Prostate gland (tissue), 2 donors: ENCODE measurements at regions not wholly inside any gene's neighbourhood (a gene's known extent, or its start where the extent isn't known, plus 50 kb on each side); places are given as distances from the start of the nearest gene placed in this dataset.

Experiments
- DNase-seq: peaks from one replicate; pipeline ENCODE4 v3.0.0-alpha.2; 2019; ENCODE audit warnings: low spot score
- H3K27ac ChIP-seq, 2 donors: fragments of 200-600 bp; sonication (generic); 2 replicates each; pipeline ENCODE4 v1.5.1; 2017 to 2019
- H3K27me3 ChIP-seq: fragments of 200-600 bp; sonication (generic); replicated peaks from 2 replicates; pipeline ENCODE4 v1.5.1; 2019; ENCODE audit not compliant: insufficient read depth
- H3K36me3 ChIP-seq, 2 donors: fragments of 200-600 bp; sonication (generic); 1 replicate in 1 of 2; 2 replicates in 1 of 2; pipeline versions ENCODE4 v1.5.1 to v1.8.1; 2017 to 2019
- H3K4me1 ChIP-seq: fragments of 200-600 bp; sonication (generic); replicated peaks from 2 replicates; pipeline ENCODE4 v1.5.1; 2019
- H3K4me3 ChIP-seq, 2 donors: fragments of 200-600 bp; sonication (generic); 2 replicates each; pipeline ENCODE4 v1.5.1; 2017 to 2019
- H3K9me3 ChIP-seq: fragments of 200-600 bp; sonication (generic); 2 replicates; pipeline ENCODE4 v1.5.1; 2017
- CTCF ChIP-seq, 4 experiments: fragments of 200-600 bp in 2 of 4; fragments of 450-650 bp in 2 of 4; sonication (generic) in 2 of 4; IDR thresholded peaks; 1 replicate in 3 of 4; 2 replicates in 1 of 4; pipeline ENCODE4 v1.5.1; 2016 to 2019; ENCODE audit warnings: antibody characterized with exemption in 4 of 4, mild to moderate bottlenecking in 2 of 4, moderate library complexity in 2 of 4
- POLR2A ChIP-seq: fragments of 450-650 bp; IDR thresholded peaks from one replicate; pipeline ENCODE4 v1.6.1; 2016; ENCODE audit warnings: antibody characterized with exemption, mild to moderate bottlenecking
- POLR2AphosphoS5 ChIP-seq: sonication (generic); formaldehyde crosslinking; IDR thresholded peaks from one replicate; pipeline ENCODE4 v1.6.1; 2017; ENCODE audit warnings: antibody characterized with exemption
- WGBS: methylation state at CpG from one replicate; pipeline ENCODE4 v1.1.5; 2018; 5-methylcytosine and 5-hydroxymethylcytosine counted together
- intact Hi-C: fragments of 100-400 bp; cut with DNase I; formaldehyde crosslinking; loops from one replicate; pipeline ENCODE4 v1.14.2; 2022

GRCh38 chr2:145811276-145812164 is 1291.6 kb upstream of the ZEB2 start:
- Histone ChIP-seq H3K27ac (no peak overlapping the region), H3K9me3 (no peaks in the 10 kb centered on the region), H3K27me3 (no peaks in the 10 kb centered on the region), H3K36me3 (no peaks in the 10 kb centered on the region), H3K4me3 (no peak overlapping the region), H3K4me1 (no peaks in the 10 kb centered on the region)
- TF ChIP-seq POLR2A, result no peak
- TF ChIP-seq POLR2AphosphoS5, result no peak
- TF ChIP-seq CTCF (IDR thresholded peaks at IDR 0.05), result no peak
- intact Hi-C loops, result no loop called here
- no peak for DNase-seq
- WGBS, result 57% methylated on average over 6 of the region's 6 CpGs

- TF ChIP-seq POLR2A (no peak), POLR2AphosphoS5 (no peak), CTCF (IDR thresholded peaks at IDR 0.05) (no peak)
- intact Hi-C loops, result no loop called here
- Histone ChIP-seq H3K9me3 (no peaks in the 10 kb centered on the region), H3K36me3 (no peaks in the 10 kb centered on the region), H3K27ac (no peak overlapping the region), H3K4me1 (no peaks in the 10 kb centered on the region), H3K4me3 (no peak overlapping the region), H3K27me3 (no peaks in the 10 kb centered on the region)
- no peak for DNase-seq
Measured at GRCh38 chr2:145807968-145808367, 1288.0 kb upstream of the ZEB2 start.

GRCh38 chr2:145807554-145807953 is 1287.6 kb upstream of the ZEB2 start:
- no peak overlapping the region for H3K27ac ChIP-seq
- no peak for DNase-seq
- no peaks in the 10 kb centered on the region for H3K36me3 ChIP-seq
- 95% methylated on average over 3 of the region's 3 CpGs for WGBS
- H3K4me3 ChIP-seq, result no peak overlapping the region
- no peaks in the 10 kb centered on the region for H3K9me3 ChIP-seq
- TF ChIP-seq POLR2AphosphoS5 (no peak), CTCF (IDR thresholded peaks at IDR 0.05) (no peak), POLR2A (no peak)
- H3K4me1 ChIP-seq, result no peaks in the 10 kb centered on the region
- H3K27me3 ChIP-seq, result no peaks in the 10 kb centered on the region
- intact Hi-C loops, result no loop called here

GRCh38 chr2:145806546-145806945 is 1286.6 kb upstream of the ZEB2 start:
- TF ChIP-seq CTCF (IDR thresholded peaks at IDR 0.05) (no peak), POLR2AphosphoS5 (no peak), POLR2A (no peak)

GRCh38 chr2:145802133-145802532 is 1282.2 kb upstream of the ZEB2 start:
- WGBS, result 95% methylated on average over 1 of the region's 1 CpG
- no peaks in the 10 kb centered on the region for H3K27me3 ChIP-seq
- H3K9me3 ChIP-seq, result no peaks in the 10 kb centered on the region
- no peaks in the 10 kb centered on the region for H3K4me1 ChIP-seq
- H3K4me3 ChIP-seq, result no peak overlapping the region
- no peak for DNase-seq
- no peak overlapping the region for H3K27ac ChIP-seq
- intact Hi-C loops, result no loop called here
- TF ChIP-seq CTCF (IDR thresholded peaks at IDR 0.05) (no peak), POLR2A (no peak), POLR2AphosphoS5 (no peak)
- H3K36me3 ChIP-seq, result no peaks in the 10 kb centered on the region

More at GRCh38 chr2:145806546-145806945, 1286.6 kb upstream of the ZEB2 start:
- Histone ChIP-seq H3K27me3 (no peaks in the 10 kb centered on the region), H3K27ac (no peak overlapping the region), H3K36me3 (no peaks in the 10 kb centered on the region), H3K9me3 (no peaks in the 10 kb centered on the region), H3K4me3 (no peak overlapping the region), H3K4me1 (no peaks in the 10 kb centered on the region)
- intact Hi-C loops, result no loop called here
- DNase-seq, result no peak
